ENCODE measurements at regions not wholly inside any gene's neighbourhood (a gene's known extent, or its start where the extent isn't known, plus 50 kb on each side); places are given as distances from the start of the nearest gene placed in this dataset.
"Not testable (repeated sequence)": the region's sequence is repeated elsewhere in the genome, so short reads cannot be mapped to it uniquely, and the experiment has no call there.

- DNase-seq (ENCODE audit: low spot score) = no peak
These were observed 1093.0 kb upstream of the MIR17HG start for GRCh38 chr13:90254437-90254836.

- no peak for DNase-seq (ENCODE audit: low spot score)
These were observed 1090.7 kb upstream of the MIR17HG start for GRCh38 chr13:90256746-90257145.

- no peak for DNase-seq (ENCODE audit: low spot score)
These were observed 1089.4 kb upstream of the MIR17HG start for GRCh38 chr13:90258129-90258528.

GRCh38 chr13:90261343-90261742 is 1086.1 kb upstream of the MIR17HG start:
- no peak for DNase-seq (ENCODE audit: low spot score)

- no peak for DNase-seq (ENCODE audit: low spot score)
These were observed 1077.3 kb upstream of the MIR17HG start for GRCh38 chr13:90270226-90270625.

- DNase-seq (ENCODE audit: low spot score) = no peak
These were observed 1075.1 kb upstream of the MIR17HG start for GRCh38 chr13:90272356-90272755.

- DNase-seq (ENCODE audit: low spot score) = no peak
These were observed 1071.3 kb upstream of the MIR17HG start for GRCh38 chr13:90276216-90276615.

GRCh38 chr13:90278231-90278630 is 1069.3 kb upstream of the MIR17HG start:
- DNase-seq (ENCODE audit: low spot score) = not testable (repeated sequence)

- DNase-seq (ENCODE audit: low spot score) = no peak
These were observed 1065.8 kb upstream of the MIR17HG start for GRCh38 chr13:90281709-90282108.

- no peak for DNase-seq (ENCODE audit: low spot score)
These were observed 1060.0 kb upstream of the MIR17HG start for GRCh38 chr13:90287521-90287920.

- no peak for DNase-seq (ENCODE audit: low spot score)
These were observed 1053.6 kb upstream of the MIR17HG start for GRCh38 chr13:90293793-90294361.

- DNase-seq (ENCODE audit: low spot score) = no peak
These were observed 1048.2 kb upstream of the MIR17HG start for GRCh38 chr13:90299238-90299637.

- no peak for DNase-seq (ENCODE audit: low spot score)
These were observed 1047.5 kb upstream of the MIR17HG start for GRCh38 chr13:90300015-90300414.

- DNase-seq (ENCODE audit: low spot score) = no peak
These were observed 1045.4 kb upstream of the MIR17HG start for GRCh38 chr13:90302107-90302506.

- no peak for DNase-seq (ENCODE audit: low spot score)
These were observed 1041.7 kb upstream of the MIR17HG start for GRCh38 chr13:90305796-90306195.

- DNase-seq (ENCODE audit: low spot score) = no peak
These were observed 1040.4 kb upstream of the MIR17HG start for GRCh38 chr13:90307136-90307535.

- no peak for DNase-seq (ENCODE audit: low spot score)
These were observed 1039.2 kb upstream of the MIR17HG start for GRCh38 chr13:90308249-90308648.

GRCh38 chr13:90311929-90312328 is 1035.6 kb upstream of the MIR17HG start:
- no peak for DNase-seq (ENCODE audit: low spot score)

GRCh38 chr13:90315061-90315460 is 1032.4 kb upstream of the MIR17HG start:
- no peak for DNase-seq (ENCODE audit: low spot score)

- no peak for DNase-seq (ENCODE audit: low spot score)
These were observed 1026.8 kb upstream of the MIR17HG start for GRCh38 chr13:90320664-90321063.

GRCh38 chr13:90321281-90321931 is 1026.1 kb upstream of the MIR17HG start:
- DNase-seq (ENCODE audit: low spot score) = no peak

- no peak for DNase-seq (ENCODE audit: low spot score)
These were observed 1017.8 kb upstream of the MIR17HG start for GRCh38 chr13:90329641-90330040.

GRCh38 chr13:90331974-90332373 is 1015.5 kb upstream of the MIR17HG start:
- DNase-seq (ENCODE audit: low spot score) = no peak

GRCh38 chr13:90336507-90336906 is 1011.0 kb upstream of the MIR17HG start:
- DNase-seq (ENCODE audit: low spot score) = no peak
